T-helper 2 cell treated with Interferon-gamma antibody and Interleukin-4, amounts not matched to agents 5 μg/mL and 100 μg/mL, for 36 hours (primary cell): ENCODE measurements at regions not wholly inside any gene's neighbourhood (a gene's known extent, or its start where the extent isn't known, plus 50 kb on each side); places are given as distances from the start of the nearest gene placed in this dataset.

Experiments used
- DNase-seq: peaks from one replicate; pipeline ENCODE4 v3.0.0; 2021; ENCODE audit warnings: low spot score
- H3K27ac Mint-ChIP-seq: one replicate; pipeline ENCODE4 v1.8.0; 2021; ENCODE audit warnings: mild to moderate bottlenecking, mixed read lengths
- H3K27me3 Mint-ChIP-seq: one replicate; pipeline ENCODE4 v1.8.0; 2021; ENCODE audit warnings: low read depth, mixed read lengths
- H3K36me3 Mint-ChIP-seq: one replicate; pipeline ENCODE4 v1.8.0; 2021; ENCODE audit warnings: low read depth, mixed read lengths
- H3K4me1 Mint-ChIP-seq: one replicate; pipeline ENCODE4 v1.8.0; 2021; ENCODE audit warnings: low read depth, mixed read lengths
- H3K4me3 Mint-ChIP-seq: one replicate; pipeline ENCODE4 v1.8.0; 2022; ENCODE audit warnings: mild to moderate bottlenecking, moderate library complexity, mixed read lengths
- H3K9me3 Mint-ChIP-seq: one replicate; pipeline ENCODE4 v1.8.0; 2021; ENCODE audit warnings: mixed read lengths

DNA sequence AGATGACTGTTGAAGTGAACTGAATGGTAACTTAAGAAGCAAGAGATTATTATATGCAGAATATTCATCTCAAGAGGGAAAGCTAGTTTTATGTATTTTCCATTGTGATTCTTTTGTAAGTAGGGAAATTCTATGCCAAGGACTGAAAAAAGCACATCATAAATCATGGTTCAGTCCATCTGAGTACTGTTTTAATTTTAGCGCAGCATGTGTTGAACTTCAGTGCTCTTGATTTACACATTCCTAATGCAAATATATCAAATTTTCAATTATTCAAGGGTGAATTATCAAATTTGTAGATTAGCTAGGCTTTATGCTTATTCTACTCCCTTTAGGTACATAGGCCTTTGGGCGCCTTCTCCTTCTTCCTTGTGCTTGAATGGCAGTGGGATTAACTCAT, 50.3 kb upstream of the TCF12 start:
- no peak overlapping the region for H3K4me3 Mint-ChIP-seq
- no peak overlapping the region for H3K27ac Mint-ChIP-seq

GRCh38 chr15:56866803-56867202, 51.6 kb upstream of the TCF12 start:
- Mint-ChIP-seq H3K36me3 (no peaks in the 10 kb centered on the region), H3K4me3 (no peak overlapping the region), H3K27ac (no peak overlapping the region), H3K27me3 (peaks cover 6% of the 10 kb centered on the region), H3K4me1 (no peaks in the 10 kb centered on the region), H3K9me3 (no peaks in the 10 kb centered on the region)
- DNase-seq, result no peak

More for the DNA sequence above, 50.3 kb upstream of the TCF12 start:
- H3K36me3 Mint-ChIP-seq, result no peaks in the 10 kb centered on the region
- H3K4me1 Mint-ChIP-seq, result no peaks in the 10 kb centered on the region
- peaks cover 6% of the 10 kb centered on the region for H3K27me3 Mint-ChIP-seq
- H3K9me3 Mint-ChIP-seq, result no peaks in the 10 kb centered on the region
- DNase-seq, result no peak

- H3K4me1 Mint-ChIP-seq, result no peaks in the 10 kb centered on the region
- no peaks in the 10 kb centered on the region for H3K36me3 Mint-ChIP-seq
- no peak for DNase-seq
- H3K4me3 Mint-ChIP-seq, result no peak overlapping the region
- H3K9me3 Mint-ChIP-seq, result no peaks in the 10 kb centered on the region
- H3K27me3 Mint-ChIP-seq, result peaks cover 14% of the 10 kb centered on the region
- H3K27ac Mint-ChIP-seq, result no peak overlapping the region
These were observed 60.6 kb upstream of the TCF12 start for GRCh38 chr15:56857828-56858227.

DNA sequence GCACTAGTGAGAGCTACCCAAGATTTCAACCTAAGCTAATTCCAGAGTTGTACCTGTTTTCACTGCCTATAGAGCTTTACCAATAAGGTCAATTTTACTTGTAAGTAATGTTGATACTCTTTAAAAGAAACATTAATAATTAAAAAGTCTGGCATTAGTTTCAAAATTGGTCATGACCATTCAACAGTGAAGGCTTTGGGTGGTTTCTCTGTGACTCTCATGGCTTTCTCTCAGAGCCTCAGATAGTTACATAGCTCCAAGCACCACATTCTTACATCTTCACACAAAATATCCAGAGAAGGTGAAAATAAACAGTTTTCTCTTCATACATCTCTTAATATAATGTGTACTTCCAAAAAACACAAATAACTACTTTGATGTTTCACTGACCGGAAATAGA, 61.5 kb upstream of the TCF12 start:
- Mint-ChIP-seq H3K4me1 (no peaks in the 10 kb centered on the region), H3K27ac (no peak overlapping the region), H3K4me3 (no peak overlapping the region), H3K27me3 (peaks cover 14% of the 10 kb centered on the region), H3K9me3 (no peaks in the 10 kb centered on the region), H3K36me3 (no peaks in the 10 kb centered on the region)
- DNase-seq, result no peak

GRCh38 chr15:56844892-56845291, 73.6 kb upstream of the TCF12 start:
- H3K4me3 Mint-ChIP-seq, result no peak overlapping the region
- H3K4me1 Mint-ChIP-seq, result peaks cover 2% of the 10 kb centered on the region
- no peaks in the 10 kb centered on the region for H3K36me3 Mint-ChIP-seq
- DNase-seq, result no peak
- peaks cover 11% of the 10 kb centered on the region for H3K27me3 Mint-ChIP-seq
- no peak overlapping the region for H3K27ac Mint-ChIP-seq
- H3K9me3 Mint-ChIP-seq, result no peaks in the 10 kb centered on the region

GRCh38 chr15:56844471-56844870, 74.0 kb upstream of the TCF12 start:
- peaks cover 3% of the 10 kb centered on the region for H3K4me1 Mint-ChIP-seq
- H3K27ac Mint-ChIP-seq, result no peak overlapping the region
- no peak for DNase-seq
- H3K36me3 Mint-ChIP-seq, result no peaks in the 10 kb centered on the region
- H3K4me3 Mint-ChIP-seq, result no peak overlapping the region
- peaks cover 11% of the 10 kb centered on the region for H3K27me3 Mint-ChIP-seq
- no peaks in the 10 kb centered on the region for H3K9me3 Mint-ChIP-seq

DNA sequence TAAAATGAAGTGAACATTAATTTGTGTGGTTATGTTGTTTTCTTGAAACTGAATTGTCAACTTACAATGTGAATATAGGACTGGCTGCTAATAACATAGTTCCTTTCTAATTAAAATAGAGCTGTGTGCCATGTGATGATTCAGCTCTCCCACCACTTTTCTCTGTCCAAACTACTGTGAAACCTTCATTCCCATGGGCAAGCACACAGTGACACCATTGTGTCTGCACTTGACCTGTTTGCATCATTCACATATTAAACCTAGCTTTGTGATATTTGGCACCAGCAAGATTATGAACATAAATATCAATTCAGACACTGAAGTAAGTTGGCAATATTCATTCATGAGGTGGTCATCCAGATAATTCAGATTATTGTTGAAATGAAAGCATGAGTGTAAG, 78.8 kb upstream of the TCF12 start:
- Mint-ChIP-seq H3K36me3 (no peaks in the 10 kb centered on the region), H3K9me3 (no peaks in the 10 kb centered on the region), H3K27me3 (peaks cover 9% of the 10 kb centered on the region), H3K4me3 (no peak overlapping the region), H3K27ac (no peak overlapping the region), H3K4me1 (peaks cover 6% of the 10 kb centered on the region)
- DNase-seq, result no peak

GRCh38 chr15:56839099-56839498, 79.3 kb upstream of the TCF12 start:
- H3K27me3 Mint-ChIP-seq, result peaks cover 13% of the 10 kb centered on the region
- H3K36me3 Mint-ChIP-seq, result no peaks in the 10 kb centered on the region
- no peak overlapping the region for H3K27ac Mint-ChIP-seq
- no peaks in the 10 kb centered on the region for H3K9me3 Mint-ChIP-seq
- no peak overlapping the region for H3K4me3 Mint-ChIP-seq
- H3K4me1 Mint-ChIP-seq, result peaks cover 6% of the 10 kb centered on the region
- no peak for DNase-seq

DNA sequence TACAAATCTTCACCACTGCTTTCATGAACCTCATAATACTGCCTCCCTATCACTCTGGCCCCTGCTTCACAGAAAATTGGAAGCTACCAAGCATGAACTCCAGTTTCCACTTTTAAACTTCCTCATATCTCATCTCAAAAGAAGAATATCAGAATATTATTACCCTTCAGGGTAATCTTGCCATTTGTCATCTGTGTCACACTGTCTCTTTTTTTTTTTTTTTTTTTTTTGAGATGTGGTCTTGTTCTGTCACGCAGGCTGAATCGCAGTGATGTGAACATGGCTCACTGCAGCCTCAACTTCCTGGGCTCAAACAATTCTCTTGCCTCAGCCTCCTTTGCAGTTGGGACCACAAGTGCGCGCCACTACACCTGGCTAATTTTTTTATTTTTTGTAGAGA, 80.4 kb upstream of the TCF12 start:
- H3K4me3 Mint-ChIP-seq, result no peak overlapping the region
- no peaks in the 10 kb centered on the region for H3K36me3 Mint-ChIP-seq
- H3K9me3 Mint-ChIP-seq, result no peaks in the 10 kb centered on the region
- H3K27ac Mint-ChIP-seq, result no peak overlapping the region
- peaks cover 6% of the 10 kb centered on the region for H3K4me1 Mint-ChIP-seq
- no peak for DNase-seq
- H3K27me3 Mint-ChIP-seq, result peaks cover 16% of the 10 kb centered on the region

DNA sequence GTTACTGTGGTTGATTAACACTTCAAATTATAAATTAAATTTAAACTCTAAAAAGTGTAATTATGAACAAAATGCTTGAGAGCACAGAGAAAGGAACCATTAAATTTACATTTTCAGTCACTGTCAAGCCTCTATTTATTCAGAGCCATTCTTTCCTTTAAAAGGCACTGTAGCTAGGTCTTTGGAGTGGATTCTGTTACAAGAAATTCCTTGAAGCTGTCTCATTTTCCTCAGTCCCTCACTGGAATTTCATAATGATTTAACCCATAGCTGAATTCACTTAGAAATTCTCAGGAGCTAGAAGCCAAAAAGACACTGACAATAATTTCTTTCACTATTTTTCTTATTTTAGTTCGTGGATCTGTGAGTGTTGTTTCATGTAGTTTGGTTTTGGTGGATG, 81.2 kb upstream of the TCF12 start:
- Mint-ChIP-seq H3K36me3 (no peaks in the 10 kb centered on the region), H3K4me1 (peaks cover 6% of the 10 kb centered on the region), H3K27me3 (peaks cover 14% of the 10 kb centered on the region), H3K4me3 (no peak overlapping the region), H3K27ac (no peak overlapping the region), H3K9me3 (no peaks in the 10 kb centered on the region)
- no peak for DNase-seq

DNA sequence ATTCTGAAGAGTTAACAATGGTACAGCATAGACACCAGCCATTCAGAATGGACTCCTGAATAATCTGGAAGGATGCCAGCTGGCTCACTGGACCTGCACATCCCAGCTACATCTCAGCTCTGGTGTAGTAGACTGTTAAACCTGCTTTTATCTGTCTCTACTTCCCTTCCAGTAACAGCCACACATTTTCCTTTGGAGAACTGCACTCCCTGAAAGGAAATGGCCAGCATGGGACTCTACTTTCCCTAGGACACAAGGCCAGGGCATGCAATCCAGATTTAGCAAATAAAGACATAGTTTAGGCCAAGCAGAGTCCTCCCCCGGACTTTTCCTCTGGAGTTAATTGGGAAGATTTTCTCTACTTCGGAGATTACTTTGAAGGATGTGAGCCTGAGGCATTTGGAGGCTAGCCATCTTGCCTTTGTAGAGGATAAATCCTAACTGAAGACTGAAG, 82.7 kb upstream of the TCF12 start:
- no peak for DNase-seq
- no peaks in the 10 kb centered on the region for H3K9me3 Mint-ChIP-seq
- no peak overlapping the region for H3K27ac Mint-ChIP-seq
- H3K27me3 Mint-ChIP-seq, result peaks cover 15% of the 10 kb centered on the region
- H3K4me3 Mint-ChIP-seq, result no peak overlapping the region
- H3K36me3 Mint-ChIP-seq, result no peaks in the 10 kb centered on the region
- H3K4me1 Mint-ChIP-seq, result peaks cover 6% of the 10 kb centered on the region

GRCh38 chr15:56832125-56832524, 86.3 kb upstream of the TCF12 start:
- Mint-ChIP-seq H3K27me3 (peaks cover 20% of the 10 kb centered on the region), H3K27ac (no peak overlapping the region), H3K4me3 (no peak overlapping the region), H3K9me3 (no peaks in the 10 kb centered on the region), H3K4me1 (no peaks in the 10 kb centered on the region), H3K36me3 (no peaks in the 10 kb centered on the region)
- no peak for DNase-seq

GRCh38 chr15:56831467-56832005, 86.9 kb upstream of the TCF12 start:
- Mint-ChIP-seq H3K36me3 (no peaks in the 10 kb centered on the region), H3K27me3 (peaks cover 21% of the 10 kb centered on the region), H3K4me1 (no peaks in the 10 kb centered on the region), H3K9me3 (no peaks in the 10 kb centered on the region), H3K27ac (no peak overlapping the region), H3K4me3 (no peak overlapping the region)
- DNase-seq, result no peak

DNA sequence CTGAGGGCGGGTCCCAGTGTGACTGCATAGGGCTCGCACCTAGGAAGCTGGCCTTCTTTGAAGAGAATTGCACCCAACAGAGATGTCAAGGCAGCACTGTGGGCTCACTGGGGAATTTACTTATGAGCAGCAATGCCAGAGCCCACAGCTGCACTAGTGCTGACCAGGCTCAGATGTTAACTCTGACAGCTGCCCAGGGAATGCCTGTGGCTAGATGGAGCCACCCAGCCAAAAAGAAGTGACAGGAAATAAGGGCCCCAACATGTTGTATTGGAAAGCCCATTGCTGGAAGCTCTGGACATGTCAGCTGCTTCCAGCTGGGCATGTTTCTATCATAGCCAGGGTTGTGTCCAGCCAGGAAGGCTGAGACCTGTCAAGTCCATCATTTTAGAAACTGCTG, 90.9 kb upstream of the ZNF280D start:
- no peaks in the 10 kb centered on the region for H3K4me1 Mint-ChIP-seq
- H3K27me3 Mint-ChIP-seq, result peaks cover 2% of the 10 kb centered on the region
- H3K4me3 Mint-ChIP-seq, result no peak overlapping the region
- H3K9me3 Mint-ChIP-seq, result no peaks in the 10 kb centered on the region
- DNase-seq, result no peak
- H3K27ac Mint-ChIP-seq, result no peak overlapping the region
- no peaks in the 10 kb centered on the region for H3K36me3 Mint-ChIP-seq

GRCh38 chr15:56821721-56822425, 88.6 kb upstream of the ZNF280D start:
- H3K27me3 Mint-ChIP-seq, result peaks cover 2% of the 10 kb centered on the region
- no peaks in the 10 kb centered on the region for H3K9me3 Mint-ChIP-seq
- no peak overlapping the region for H3K4me3 Mint-ChIP-seq
- H3K27ac Mint-ChIP-seq, result no peak overlapping the region
- DNase-seq, result peak; percentile 11
- no peaks in the 10 kb centered on the region for H3K36me3 Mint-ChIP-seq
- no peaks in the 10 kb centered on the region for H3K4me1 Mint-ChIP-seq
